HepG2 (cell line): ENCODE measurements at regions not wholly inside any gene's neighbourhood (a gene's known extent, or its start where the extent isn't known, plus 50 kb on each side); places are given as distances from the start of the nearest gene placed in this dataset.

ENCODE experiments used
- ATAC-seq: fragments of 200-7000 bp; cut with Tn5 transposase; 3 replicates; pipeline ENCODE4 v1.9.1; 2020; ENCODE audit warnings: mild to moderate bottlenecking, moderate library complexity
- BruUV-seq: library from RNA; stranded (reverse); fragments of 400-500 nt; replicated peaks from 2 replicates; lab custom pipeline; 2021; lab: Mats Ljungman, UMichigan
- CTCF ChIA-PET: fragments of 300-600 bp; formaldehyde crosslinking; extraction: SDS; loops from one replicate; lab custom pipeline; 2021; ENCODE audit warnings: low total read pairs, inconsistent platforms, low intra/inter-chr PET ratio; lab: Yijun Ruan, JAX
- POLR2A ChIA-PET: fragments of 350-600 bp; sonication (Branson Sonifier 250); formaldehyde crosslinking; loops from one replicate; lab custom pipeline; 2020; ENCODE audit warnings: antibody characterized with exemption, inconsistent platforms; lab: Yijun Ruan, JAX
- DNase-seq: peaks from one replicate; pipeline ENCODE4 v3.0.0-alpha.2; 2015; ENCODE audit warnings: low spot score
- FAIRE-seq: peaks from 3 replicates; lab custom pipeline; 2011; peaks lifted over from hg19 to GRCh38; lab: Jason Lieb, UNC
- H2AFZ ChIP-seq: one replicate; pipeline ENCODE4 v1.6.1; 2011; ENCODE audit warnings: low read length, inconsistent platforms
- H3K27ac ChIP-seq: fragments of 300-600 bp; 3 replicates; pipeline ENCODE4 v1.8.0; 2011; ENCODE audit warnings: mixed run types, mild to moderate bottlenecking, mixed read lengths, low read length, inconsistent platforms; ENCODE audit not compliant: insufficient read depth; ENCODE audit errors: extremely low read length
- H3K27me3 ChIP-seq, 2 experiments: fragments of 200-600 bp in 1 of 2; 2 replicates in 1 of 2; 3 replicates in 1 of 2; pipeline versions ENCODE4 v1.6.0 to v1.8.0; 2011; ENCODE audit warnings: low read length in 2 of 2, mild to moderate bottlenecking in 2 of 2, moderate library complexity in 2 of 2, inconsistent platforms in 1 of 2; ENCODE audit not compliant: insufficient read depth in 2 of 2, control insufficient read depth in 1 of 2
- H3K36me3 ChIP-seq, 2 experiments: fragments of 200-600 bp in 1 of 2; replicated peaks in 1 of 2; 2 replicates in 1 of 2; 3 replicates in 1 of 2; pipeline versions ENCODE4 v1.5.1 to v1.8.0; 2011; ENCODE audit warnings: low read length in 2 of 2, inconsistent platforms in 1 of 2; ENCODE audit not compliant: insufficient read depth in 2 of 2, control insufficient read depth in 1 of 2
- H3K4me1 ChIP-seq: 2 replicates; pipeline ENCODE4 v1.5.1; 2012; ENCODE audit warnings: low read length, inconsistent platforms; ENCODE audit not compliant: insufficient read depth
- H3K4me2 ChIP-seq: 2 replicates; pipeline ENCODE4 v1.6.0; 2011; ENCODE audit warnings: low read depth, low read length, inconsistent platforms
- H3K4me3 ChIP-seq, 3 experiments: fragments of 200-600 bp in 1 of 3; sonication (generic), shearing (Covaris generic) in 1 of 3; replicated peaks in 1 of 3; 2 replicates each; pipeline ENCODE4 v1.5.1; 2011 to 2016; ENCODE audit warnings: low read length in 3 of 3, inconsistent platforms in 2 of 3, low read depth in 2 of 3, mild to moderate bottlenecking in 2 of 3, control low read depth in 1 of 3, mixed read lengths in 1 of 3; ENCODE audit not compliant: insufficient read depth in 1 of 3
- H3K79me2 ChIP-seq: one replicate; pipeline ENCODE4 v1.6.1; 2011; ENCODE audit warnings: low read length, inconsistent platforms; ENCODE audit not compliant: insufficient read depth
- H3K9ac ChIP-seq: 2 replicates; pipeline ENCODE4 v1.6.0; 2011; ENCODE audit warnings: mild to moderate bottlenecking, low read depth, low read length, inconsistent platforms; ENCODE audit not compliant: insufficient read depth
- H3K9me3 ChIP-seq: 2 replicates; pipeline ENCODE4 v1.5.1; 2012; ENCODE audit warnings: mild to moderate bottlenecking, low read length
- H4K20me1 ChIP-seq: 2 replicates; pipeline ENCODE4 v1.6.0; 2011; ENCODE audit warnings: inconsistent platforms, mild to moderate bottlenecking, low read length, moderate library complexity; ENCODE audit not compliant: insufficient read depth
- CBX1 ChIP-seq: IDR thresholded peaks from one replicate; pipeline ENCODE4 v1.6.1; 2016; ENCODE audit warnings: antibody characterized with exemption, low read depth
- MAFF ChIP-seq: IDR thresholded peaks from 2 replicates; pipeline ENCODE4 v1.6.1; 2011; ENCODE audit warnings: low read depth, low read length, improper control_type of control experiment
- MAFK ChIP-seq, 2 experiments: IDR thresholded peaks in 1 of 2; conservative IDR thresholded peaks in 1 of 2; 2 replicates each; pipeline ENCODE4 v1.6.1; 2011; ENCODE audit warnings: improper control_type of control experiment in 2 of 2, low read length in 2 of 2
- NFE2L2 ChIP-seq: fragments of 150-350 bp; IDR thresholded peaks from 2 replicates; pipeline ENCODE4 v1.6.1; 2014; ENCODE audit warnings: low read length
- NR3C1 ChIP-seq: sonication (generic); formaldehyde crosslinking; IDR thresholded peaks from 2 replicates; pipeline ENCODE4 v1.4.0; 2020; ENCODE audit warnings: missing genetic modification reagents
- POLR2AphosphoS5 ChIP-seq: IDR thresholded peaks from 2 replicates; pipeline ENCODE4 v1.6.1; 2012; ENCODE audit warnings: low read depth, low read length
- ZNF839 ChIP-seq: sonication (generic); formaldehyde crosslinking; IDR thresholded peaks from 2 replicates; pipeline ENCODE4 v1.4.0; 2020; ENCODE audit warnings: missing genetic modification reagents, mild to moderate bottlenecking, borderline replicate concordance
- WGBS: methylation state at CpG from one replicate; pipeline ENCODE4 v1.1.6; 2017; ENCODE audit warnings: low lambda C conversion rate; 5-methylcytosine and 5-hydroxymethylcytosine counted together
- in situ Hi-C: cut with HindIII; loops from 2 replicates; pipeline ENCODE4 v1.10.0; 2017; ENCODE audit warnings: low pct_unique_long_range_greater_than_20kb; ENCODE audit not compliant: extremely low pct_ligation_motif_present
- intact Hi-C: fragments of 100-400 bp; cut with micrococcal nuclease; formaldehyde crosslinking; loops from one replicate; pipeline ENCODE4 v1.10.0; 2022; ENCODE audit not compliant: unreplicated experiment
- TF ChIP-seq, protein P1 (sequence below), 2 experiments: fragments of 450-650 bp in 1 of 2; sonication (generic) in 1 of 2; formaldehyde crosslinking in 1 of 2; IDR thresholded peaks; 2 replicates each; pipeline versions ENCODE4 v1.6.1 to v1.8.0; 2016 to 2022; ENCODE audit warnings: antibody characterized with exemption in 1 of 2, mild to moderate bottlenecking in 1 of 2, missing genetic modification reagents in 1 of 2

DNA sequence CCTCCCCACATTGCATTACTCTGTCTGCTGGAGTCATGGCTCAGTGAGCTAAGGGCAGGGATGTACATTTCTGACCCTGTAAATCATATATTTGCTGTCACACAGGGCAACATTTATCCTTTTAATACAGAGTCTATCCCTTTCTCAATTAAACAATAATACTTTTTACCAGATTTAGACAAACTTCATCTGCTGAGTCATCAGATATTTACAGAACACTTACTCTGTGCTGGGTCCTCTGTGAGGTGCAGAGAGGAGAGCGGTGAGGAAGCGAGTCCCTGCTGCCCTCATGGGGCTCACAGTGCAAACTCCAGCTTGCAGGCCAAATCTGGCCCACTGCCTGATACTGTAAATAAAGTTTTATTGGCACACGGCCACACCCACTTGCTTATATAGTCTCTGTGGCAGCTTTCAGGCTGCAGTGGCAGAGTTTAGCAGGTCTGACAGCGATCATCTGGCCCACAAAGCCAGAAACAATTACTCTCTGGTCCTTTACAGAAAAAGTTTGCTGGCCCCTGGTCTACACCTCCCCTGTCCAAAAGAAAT is 144.5 kb downstream of the CDH26 start:
- 6% methylated on average over 4 of the region's 4 CpGs for WGBS
- no peaks in the 10 kb centered on the region for H3K79me2 ChIP-seq
- H3K4me3 ChIP-seq: no peak overlapping the region
- TF ChIP-seq ZNF839 (CRISPR knock-in tag) (no peak), NR3C1 (CRISPR knock-in tag) (no peak), POLR2AphosphoS5 (no peak), MAFK (conservative IDR thresholded peaks at IDR 0.05 in 1 of 2, IDR thresholded peaks at IDR 0.05 in 1 of 2; ENCODE audit: low read length in 2 of 2) (peak; percentile 98 to 99), CBX1 (no peak), NFE2L2 (0 out of 2 replicates have a peak, but pooled peaks have one; percentile 6), MAFF (peak; percentile 98)
- TF ChIP-seq, protein P1, sequence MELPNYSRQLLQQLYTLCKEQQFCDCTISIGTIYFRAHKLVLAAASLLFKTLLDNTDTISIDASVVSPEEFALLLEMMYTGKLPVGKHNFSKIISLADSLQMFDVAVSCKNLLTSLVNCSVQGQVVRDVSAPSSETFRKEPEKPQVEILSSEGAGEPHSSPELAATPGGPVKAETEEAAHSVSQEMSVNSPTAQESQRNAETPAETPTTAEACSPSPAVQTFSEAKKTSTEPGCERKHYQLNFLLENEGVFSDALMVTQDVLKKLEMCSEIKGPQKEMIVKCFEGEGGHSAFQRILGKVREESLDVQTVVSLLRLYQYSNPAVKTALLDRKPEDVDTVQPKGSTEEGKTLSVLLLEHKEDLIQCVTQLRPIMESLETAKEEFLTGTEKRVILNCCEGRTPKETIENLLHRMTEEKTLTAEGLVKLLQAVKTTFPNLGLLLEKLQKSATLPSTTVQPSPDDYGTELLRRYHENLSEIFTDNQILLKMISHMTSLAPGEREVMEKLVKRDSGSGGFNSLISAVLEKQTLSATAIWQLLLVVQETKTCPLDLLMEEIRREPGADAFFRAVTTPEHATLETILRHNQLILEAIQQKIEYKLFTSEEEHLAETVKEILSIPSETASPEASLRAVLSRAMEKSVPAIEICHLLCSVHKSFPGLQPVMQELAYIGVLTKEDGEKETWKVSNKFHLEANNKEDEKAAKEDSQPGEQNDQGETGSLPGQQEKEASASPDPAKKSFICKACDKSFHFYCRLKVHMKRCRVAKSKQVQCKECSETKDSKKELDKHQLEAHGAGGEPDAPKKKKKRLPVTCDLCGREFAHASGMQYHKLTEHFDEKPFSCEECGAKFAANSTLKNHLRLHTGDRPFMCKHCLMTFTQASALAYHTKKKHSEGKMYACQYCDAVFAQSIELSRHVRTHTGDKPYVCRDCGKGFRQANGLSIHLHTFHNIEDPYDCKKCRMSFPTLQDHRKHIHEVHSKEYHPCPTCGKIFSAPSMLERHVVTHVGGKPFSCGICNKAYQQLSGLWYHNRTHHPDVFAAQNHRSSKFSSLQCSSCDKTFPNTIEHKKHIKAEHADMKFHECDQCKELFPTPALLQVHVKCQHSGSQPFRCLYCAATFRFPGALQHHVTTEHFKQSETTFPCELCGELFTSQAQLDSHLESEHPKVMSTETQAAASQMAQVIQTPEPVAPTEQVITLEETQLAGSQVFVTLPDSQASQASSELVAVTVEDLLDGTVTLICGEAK (IDR thresholded peaks at IDR 0.05): peak; percentile 40; the same call in 1 of the 2 replicates
- TF ChIP-seq, protein P1 (CRISPR knock-in tag; IDR thresholded peaks at IDR 0.05): peak; percentile 98
- H3K27me3 ChIP-seq: peaks cover 0 to 7% of the 10 kb centered on the region in 2 experiments; a peak in 1 of 5 replicates
- H3K4me2 ChIP-seq: no peak overlapping the region
- ChIA-PET POLR2A (no interaction called here), CTCF (no interaction called here)
- DNase-seq: no peak
- FAIRE-seq: no peak
- no peaks in the 10 kb centered on the region for H3K4me1 ChIP-seq
- in situ Hi-C loops (no loop called here), intact Hi-C loops (no loop called here)
- H3K9ac ChIP-seq: no peak overlapping the region
- no peaks in the 10 kb centered on the region for H3K9me3 ChIP-seq
- H3K36me3 ChIP-seq: no peaks in the 10 kb centered on the region
- H2AFZ ChIP-seq: no peak overlapping the region
- BruUV-seq: no TSS peak
- ATAC-seq: 0 out of 3 replicates have a peak, but pooled peaks have one; percentile 30
- no peaks in the 10 kb centered on the region for H4K20me1 ChIP-seq
- no peak overlapping the region for H3K27ac ChIP-seq
